Fibroblast of lung (primary cell): ENCODE measurements at regions not wholly inside any gene's neighbourhood (a gene's known extent, or its start where the extent isn't known, plus 50 kb on each side); places are given as distances from the start of the nearest gene placed in this dataset.

Experiments
- EZH2 ChIP-seq: IDR thresholded peaks from 2 replicates; pipeline ENCODE4 v1.5.1; 2012; ENCODE audit warnings: low read length, control low read depth, mild to moderate bottlenecking; ENCODE audit errors: missing control alignments
- TF ChIP-seq, protein P1 (sequence below), 2 donors: IDR thresholded peaks in 1 of 2; conservative IDR thresholded peaks in 1 of 2; 1 replicate in 1 of 2; 2 replicates in 1 of 2; pipeline ENCODE4 v1.5.1; 2011 to 2012; ENCODE audit warnings: low read length in 2 of 2, control low read depth in 1 of 2, inconsistent platforms in 1 of 2, low read depth in 1 of 2, mild to moderate bottlenecking in 1 of 2

DNA sequence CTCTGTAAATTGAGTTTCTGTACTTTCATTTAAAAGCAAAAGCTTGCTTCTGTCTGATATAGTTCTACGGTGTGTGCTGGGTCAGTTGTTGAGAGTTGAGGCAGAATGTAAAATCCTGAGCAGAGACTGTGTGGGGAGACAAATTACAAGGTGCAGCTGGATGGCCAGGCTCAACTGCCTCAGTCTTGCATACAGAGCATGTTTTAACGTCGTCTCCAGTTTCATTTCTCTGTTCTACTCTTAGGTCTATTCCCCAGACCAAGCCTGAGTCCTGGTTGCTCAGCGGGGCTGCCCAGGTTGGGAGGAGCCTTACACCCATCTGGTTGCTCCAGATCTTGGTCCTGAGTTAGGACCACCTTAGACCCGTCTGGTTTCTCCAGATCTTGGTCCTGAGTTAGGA, 54.4 kb upstream of the MEDAG start:
- TF ChIP-seq, protein P1, sequence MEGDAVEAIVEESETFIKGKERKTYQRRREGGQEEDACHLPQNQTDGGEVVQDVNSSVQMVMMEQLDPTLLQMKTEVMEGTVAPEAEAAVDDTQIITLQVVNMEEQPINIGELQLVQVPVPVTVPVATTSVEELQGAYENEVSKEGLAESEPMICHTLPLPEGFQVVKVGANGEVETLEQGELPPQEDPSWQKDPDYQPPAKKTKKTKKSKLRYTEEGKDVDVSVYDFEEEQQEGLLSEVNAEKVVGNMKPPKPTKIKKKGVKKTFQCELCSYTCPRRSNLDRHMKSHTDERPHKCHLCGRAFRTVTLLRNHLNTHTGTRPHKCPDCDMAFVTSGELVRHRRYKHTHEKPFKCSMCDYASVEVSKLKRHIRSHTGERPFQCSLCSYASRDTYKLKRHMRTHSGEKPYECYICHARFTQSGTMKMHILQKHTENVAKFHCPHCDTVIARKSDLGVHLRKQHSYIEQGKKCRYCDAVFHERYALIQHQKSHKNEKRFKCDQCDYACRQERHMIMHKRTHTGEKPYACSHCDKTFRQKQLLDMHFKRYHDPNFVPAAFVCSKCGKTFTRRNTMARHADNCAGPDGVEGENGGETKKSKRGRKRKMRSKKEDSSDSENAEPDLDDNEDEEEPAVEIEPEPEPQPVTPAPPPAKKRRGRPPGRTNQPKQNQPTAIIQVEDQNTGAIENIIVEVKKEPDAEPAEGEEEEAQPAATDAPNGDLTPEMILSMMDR (conservative IDR thresholded peaks at IDR 0.05 in 1 of 2, IDR thresholded peaks at IDR 0.05 in 1 of 2; ENCODE audit: low read depth in 1 of 2, low read length in 2 of 2): no peak
- no peak for TF ChIP-seq EZH2
